Panc1 (cell line): ENCODE measurements at regions not wholly inside any gene's neighbourhood (a gene's known extent, or its start where the extent isn't known, plus 50 kb on each side); places are given as distances from the start of the nearest gene placed in this dataset.
A peak's percentile ranks its signal among the peaks of the same experiment; 100 is the strongest.

Experiments
- ATAC-seq: fragments of 200-7000 bp; cut with Tn5 transposase; 2 replicates; pipeline ENCODE4 v1.9.1; 2020; ENCODE audit warnings: mild to moderate bottlenecking, moderate library complexity
- BruUV-seq: library from RNA; stranded (reverse); fragments of 400-500 nt; replicated peaks from 2 replicates; lab custom pipeline; 2021; lab: Mats Ljungman, UMichigan
- CTCF ChIA-PET: fragments of 300-600 bp; sonication (Branson Sonifier 250); formaldehyde crosslinking; loops from one replicate; lab custom pipeline; 2022; ENCODE audit warnings: antibody characterized with exemption; lab: Charles Lee
- POLR2A ChIA-PET: fragments of 300-600 bp; sonication (Branson Sonifier 250); formaldehyde crosslinking; loops from one replicate; lab custom pipeline; 2022; ENCODE audit warnings: antibody characterized with exemption; lab: Charles Lee
- DNase-seq: peaks from one replicate; pipeline ENCODE4 v3.0.0-alpha.2; 2010; ENCODE audit warnings: low read depth, low spot score
- H3K27ac ChIP-seq: 2 replicates; pipeline ENCODE4 v1.5.1; 2011; ENCODE audit warnings: mild to moderate bottlenecking, low read length, inconsistent platforms
- H3K27me3 ChIP-seq: fragments of 200-500 bp; sonication (Bioruptor generic); 2 replicates; pipeline ENCODE4 v1.6.0; 2014; ENCODE audit warnings: low read length, inconsistent platforms; ENCODE audit not compliant: control insufficient read depth, insufficient read depth
- H3K36me3 ChIP-seq: fragments of 200-500 bp; sonication (Bioruptor generic); 2 replicates; pipeline ENCODE4 v1.5.1; 2014; ENCODE audit warnings: inconsistent platforms, mild to moderate bottlenecking, low read length, moderate library complexity; ENCODE audit not compliant: control insufficient read depth, insufficient read depth
- H3K4me1 ChIP-seq: 2 replicates; pipeline ENCODE4 v1.5.1; 2011; ENCODE audit warnings: inconsistent platforms, mild to moderate bottlenecking, low read length, moderate library complexity; ENCODE audit not compliant: control insufficient read depth, insufficient read depth
- H3K4me3 ChIP-seq, 2 experiments: 2 replicates each; pipeline ENCODE4 v1.5.1; 2011 to 2012; ENCODE audit warnings: low read depth in 2 of 2, low read length in 2 of 2, mild to moderate bottlenecking in 2 of 2, inconsistent platforms in 1 of 2, moderate library complexity in 1 of 2
- H3K9me3 ChIP-seq: fragments of 200-500 bp; sonication (Bioruptor generic); 2 replicates; pipeline ENCODE4 v1.5.1; 2014; ENCODE audit warnings: low read depth, mild to moderate bottlenecking, inconsistent platforms, low read length, moderate library complexity; ENCODE audit not compliant: control insufficient read depth, insufficient read depth
- CTCF ChIP-seq: fragments of 450-650 bp; IDR thresholded peaks from 2 replicates; pipeline ENCODE4 v1.5.1; 2017; ENCODE audit warnings: mild to moderate bottlenecking
- POLR2AphosphoS5 ChIP-seq: IDR thresholded peaks from 2 replicates; pipeline ENCODE4 v1.6.1; 2012; ENCODE audit warnings: mild to moderate bottlenecking, low read depth, low read length, moderate library complexity
- SIN3A ChIP-seq: IDR thresholded peaks from 2 replicates; pipeline ENCODE4 v1.6.1; 2012; ENCODE audit warnings: low read depth, mild to moderate bottlenecking, low read length, moderate library complexity, borderline replicate concordance; ENCODE audit not compliant: insufficient read depth
- TCF7L2 ChIP-seq: IDR thresholded peaks from 2 replicates; pipeline ENCODE4 v1.6.1; 2011; ENCODE audit warnings: mild to moderate bottlenecking, low read depth, low read length, inconsistent platforms
- in situ Hi-C: cut with HindIII; loops from 2 replicates; pipeline ENCODE4 v1.10.0; 2016; ENCODE audit warnings: low sequenced_read_pairs, low pct_unique_long_range_greater_than_20kb
- intact Hi-C: fragments of 100-400 bp; cut with micrococcal nuclease; formaldehyde crosslinking; loops from one replicate; pipeline ENCODE4 v1.10.0; 2022; ENCODE audit not compliant: unreplicated experiment
- TF ChIP-seq, protein P1 (sequence below), 2 experiments: IDR thresholded peaks; 2 replicates each; pipeline ENCODE4 v1.6.1; 2011 to 2012; ENCODE audit warnings: low read depth in 2 of 2, control low read depth in 1 of 2, low read length in 1 of 2, mild to moderate bottlenecking in 1 of 2, moderate library complexity in 1 of 2; ENCODE audit not compliant: insufficient read depth in 1 of 2

DNA sequence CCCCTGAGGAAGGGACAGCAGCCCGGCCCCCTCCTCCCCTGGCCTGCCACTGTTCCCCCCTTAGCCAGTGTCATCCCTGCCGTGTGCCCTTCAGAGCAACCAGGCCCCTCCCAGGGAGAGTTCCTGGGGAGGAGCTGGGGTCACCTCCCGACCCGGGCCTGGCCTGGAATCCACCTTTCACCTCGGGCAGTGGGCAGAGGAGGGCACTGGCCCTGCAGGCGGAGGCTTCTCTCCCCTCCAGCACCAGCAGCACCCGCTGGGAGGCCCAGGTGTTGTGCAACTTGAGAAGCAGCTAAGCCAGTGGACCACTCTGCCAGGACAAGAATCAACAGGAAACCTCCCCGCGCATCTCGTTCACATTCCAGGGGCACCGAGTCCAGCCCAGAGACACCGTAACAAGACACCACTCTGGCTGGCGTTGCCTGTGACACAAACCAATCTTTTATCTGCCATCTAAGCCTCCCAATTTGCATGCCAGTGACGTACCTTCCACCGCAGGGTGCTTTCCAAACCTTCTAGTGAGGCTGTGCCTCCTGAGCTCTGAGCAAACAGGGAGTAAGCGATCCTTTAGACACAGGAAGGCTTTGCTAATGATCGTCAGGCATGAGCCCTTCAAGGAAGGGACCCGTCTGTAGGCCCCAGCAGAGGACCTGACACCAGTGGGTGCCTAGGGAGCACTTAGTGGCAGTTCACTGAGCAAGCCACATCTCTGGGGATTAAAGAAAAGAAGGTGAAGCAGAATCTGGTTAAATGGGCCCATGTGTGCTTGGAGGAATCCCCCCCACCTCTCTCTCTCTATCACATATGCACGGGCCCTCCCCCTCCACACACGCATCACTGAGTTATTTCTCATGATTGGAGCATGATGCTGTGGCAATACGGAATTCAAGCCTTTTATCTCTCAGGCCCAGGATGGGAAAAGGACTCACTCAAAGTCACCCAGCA lies 98.9 kb upstream of the TLE3 start:
- DNase-seq = no peak
- Histone ChIP-seq H3K4me3 (no peak overlapping the region), H3K9me3 (no peaks in the 10 kb centered on the region), H3K4me1 (peaks cover 28% of the 10 kb centered on the region), H3K27me3 (no peaks in the 10 kb centered on the region), H3K27ac (peak overlapping the region; percentile 85), H3K36me3 (no peaks in the 10 kb centered on the region)
- peak; percentile 68 for ATAC-seq
- no TSS peak for BruUV-seq
- intact Hi-C loops (no loop called here), in situ Hi-C loops (no loop called here)
- CTCF ChIA-PET = no interaction called here
- TF ChIP-seq CTCF = no peak
- TF ChIP-seq, protein P1, sequence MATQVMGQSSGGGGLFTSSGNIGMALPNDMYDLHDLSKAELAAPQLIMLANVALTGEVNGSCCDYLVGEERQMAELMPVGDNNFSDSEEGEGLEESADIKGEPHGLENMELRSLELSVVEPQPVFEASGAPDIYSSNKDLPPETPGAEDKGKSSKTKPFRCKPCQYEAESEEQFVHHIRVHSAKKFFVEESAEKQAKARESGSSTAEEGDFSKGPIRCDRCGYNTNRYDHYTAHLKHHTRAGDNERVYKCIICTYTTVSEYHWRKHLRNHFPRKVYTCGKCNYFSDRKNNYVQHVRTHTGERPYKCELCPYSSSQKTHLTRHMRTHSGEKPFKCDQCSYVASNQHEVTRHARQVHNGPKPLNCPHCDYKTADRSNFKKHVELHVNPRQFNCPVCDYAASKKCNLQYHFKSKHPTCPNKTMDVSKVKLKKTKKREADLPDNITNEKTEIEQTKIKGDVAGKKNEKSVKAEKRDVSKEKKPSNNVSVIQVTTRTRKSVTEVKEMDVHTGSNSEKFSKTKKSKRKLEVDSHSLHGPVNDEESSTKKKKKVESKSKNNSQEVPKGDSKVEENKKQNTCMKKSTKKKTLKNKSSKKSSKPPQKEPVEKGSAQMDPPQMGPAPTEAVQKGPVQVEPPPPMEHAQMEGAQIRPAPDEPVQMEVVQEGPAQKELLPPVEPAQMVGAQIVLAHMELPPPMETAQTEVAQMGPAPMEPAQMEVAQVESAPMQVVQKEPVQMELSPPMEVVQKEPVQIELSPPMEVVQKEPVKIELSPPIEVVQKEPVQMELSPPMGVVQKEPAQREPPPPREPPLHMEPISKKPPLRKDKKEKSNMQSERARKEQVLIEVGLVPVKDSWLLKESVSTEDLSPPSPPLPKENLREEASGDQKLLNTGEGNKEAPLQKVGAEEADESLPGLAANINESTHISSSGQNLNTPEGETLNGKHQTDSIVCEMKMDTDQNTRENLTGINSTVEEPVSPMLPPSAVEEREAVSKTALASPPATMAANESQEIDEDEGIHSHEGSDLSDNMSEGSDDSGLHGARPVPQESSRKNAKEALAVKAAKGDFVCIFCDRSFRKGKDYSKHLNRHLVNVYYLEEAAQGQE (IDR thresholded peaks at IDR 0.05; ENCODE audit: insufficient read depth in 1 of 2, low read depth in 2 of 2, low read length in 1 of 2) = no peak
- no peak for TF ChIP-seq TCF7L2
- TF ChIP-seq SIN3A = no peak
- TF ChIP-seq POLR2AphosphoS5 = no peak; the same call in 1 of the 2 replicates
- POLR2A ChIA-PET = interaction anchor here (0.6 kb wide), 1 partner anchor 117 kb away, joined by 3 read pairs; no protein-coding TSS in a partner anchor

DNA sequence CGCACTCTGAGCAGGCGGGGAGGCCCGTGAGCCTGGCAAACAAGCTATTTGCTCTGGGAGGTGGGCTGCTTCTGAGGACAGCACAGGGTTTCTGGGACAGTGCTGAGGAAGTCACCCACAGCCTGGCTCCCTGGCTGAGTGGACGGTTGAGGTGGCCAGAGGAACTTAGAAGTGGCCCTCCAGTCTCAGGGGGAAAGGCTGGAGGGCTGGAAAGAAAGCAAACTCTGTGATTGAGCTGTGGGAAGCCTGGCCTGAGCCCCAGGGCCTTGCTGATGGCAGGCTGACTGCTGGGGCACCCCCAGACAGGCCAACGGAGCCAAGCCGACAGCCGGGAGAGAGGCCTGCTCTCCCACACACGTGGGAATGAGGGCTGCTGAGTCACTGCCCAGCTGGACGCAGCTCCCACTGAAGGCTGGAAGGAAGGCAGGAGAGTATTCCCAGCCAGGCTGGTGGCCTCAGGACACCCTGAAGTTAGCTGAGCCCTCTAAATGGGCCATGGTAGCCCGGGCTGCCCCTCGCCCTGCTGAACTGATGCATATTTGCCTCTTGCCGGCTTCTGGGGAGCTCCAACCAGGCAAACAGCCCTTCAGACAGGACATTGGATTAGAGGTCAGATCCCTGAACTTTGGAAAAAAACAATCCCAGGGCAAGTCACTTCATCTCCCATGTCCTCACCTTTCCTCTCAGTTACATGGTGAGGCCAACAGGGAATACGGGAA lies 98.0 kb upstream of the TLE3 start:
- Histone ChIP-seq H3K27me3 (no peaks in the 10 kb centered on the region), H3K4me1 (peaks cover 28% of the 10 kb centered on the region), H3K27ac (peak overlapping the region; percentile 85), H3K36me3 (no peaks in the 10 kb centered on the region), H3K9me3 (no peaks in the 10 kb centered on the region), H3K4me3 (no peak overlapping the region)
- peak; percentile 86 for ATAC-seq
- ChIA-PET POLR2A (no interaction called here), CTCF (no interaction called here)
- intact Hi-C loops = no loop called here
- TF ChIP-seq SIN3A (no peak), POLR2AphosphoS5 (peak; percentile 46; the same call in 1 of the 2 replicates)
- no peak for DNase-seq
- in situ Hi-C loops = no loop called here
- no TSS peak for BruUV-seq
